ENCODE measurements at regions not wholly inside any gene's neighbourhood (a gene's known extent, or its start where the extent isn't known, plus 50 kb on each side); places are given as distances from the start of the nearest gene placed in this dataset.

DNA sequence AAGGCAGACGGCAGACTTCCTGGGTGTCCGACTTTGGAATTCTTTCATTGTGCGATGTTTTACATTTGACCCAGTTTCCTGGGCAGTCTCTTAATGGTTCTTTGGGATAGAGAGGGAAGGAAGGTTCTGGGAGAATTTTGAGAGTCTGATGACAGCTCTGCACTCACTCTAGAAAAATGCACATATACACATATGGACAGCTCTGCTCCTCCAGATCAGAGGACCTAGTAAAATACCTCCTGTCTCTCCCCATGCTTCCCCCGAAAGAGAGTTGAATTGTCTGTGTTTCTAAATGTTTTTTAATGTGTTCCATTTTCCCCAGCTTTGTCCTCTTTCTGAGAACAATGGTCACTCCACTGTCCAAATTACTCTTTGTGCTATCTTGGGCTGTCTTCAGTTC, 102.0 kb upstream of the CXCR4 start:
- TF ChIP-seq EZH2phosphoT487 (IDR thresholded peaks at IDR 0.05; ENCODE audit: borderline replicate concordance, low read depth, low read length), result no peak
- TF ChIP-seq, protein P1, sequence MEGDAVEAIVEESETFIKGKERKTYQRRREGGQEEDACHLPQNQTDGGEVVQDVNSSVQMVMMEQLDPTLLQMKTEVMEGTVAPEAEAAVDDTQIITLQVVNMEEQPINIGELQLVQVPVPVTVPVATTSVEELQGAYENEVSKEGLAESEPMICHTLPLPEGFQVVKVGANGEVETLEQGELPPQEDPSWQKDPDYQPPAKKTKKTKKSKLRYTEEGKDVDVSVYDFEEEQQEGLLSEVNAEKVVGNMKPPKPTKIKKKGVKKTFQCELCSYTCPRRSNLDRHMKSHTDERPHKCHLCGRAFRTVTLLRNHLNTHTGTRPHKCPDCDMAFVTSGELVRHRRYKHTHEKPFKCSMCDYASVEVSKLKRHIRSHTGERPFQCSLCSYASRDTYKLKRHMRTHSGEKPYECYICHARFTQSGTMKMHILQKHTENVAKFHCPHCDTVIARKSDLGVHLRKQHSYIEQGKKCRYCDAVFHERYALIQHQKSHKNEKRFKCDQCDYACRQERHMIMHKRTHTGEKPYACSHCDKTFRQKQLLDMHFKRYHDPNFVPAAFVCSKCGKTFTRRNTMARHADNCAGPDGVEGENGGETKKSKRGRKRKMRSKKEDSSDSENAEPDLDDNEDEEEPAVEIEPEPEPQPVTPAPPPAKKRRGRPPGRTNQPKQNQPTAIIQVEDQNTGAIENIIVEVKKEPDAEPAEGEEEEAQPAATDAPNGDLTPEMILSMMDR (conservative IDR thresholded peaks at IDR 0.05; ENCODE audit: low read length), result no peak
